Activated effector memory CD4-positive, alpha-beta T cell treated with anti-CD3 and anti-CD28 coated beads, Interleukin-2, amount 50 U/mL, for 16 hours (primary cell): ENCODE measurements at regions not wholly inside any gene's neighbourhood (a gene's known extent, or its start where the extent isn't known, plus 50 kb on each side); places are given as distances from the start of the nearest gene placed in this dataset.
"Not testable (repeated sequence)": the region's sequence is repeated elsewhere in the genome, so short reads cannot be mapped to it uniquely, and the experiment has no call there.

Source experiments
- DNase-seq: peaks from one replicate; pipeline ENCODE4 v3.0.0-alpha.2; 2020

- no peak for DNase-seq
Observed at GRCh38 chrX:66902081-66902480, 263.2 kb upstream of the EDA2R start.

- no peak for DNase-seq
Observed at GRCh38 chrX:66900886-66901285, 262.0 kb upstream of the EDA2R start.

GRCh38 chrX:66892004-66892403, 253.1 kb upstream of the EDA2R start:
- DNase-seq: no peak

- DNase-seq: no peak
Observed at GRCh38 chrX:66889418-66889817, 250.5 kb upstream of the EDA2R start.

- no peak for DNase-seq
Observed at GRCh38 chrX:66882101-66882500, 243.2 kb upstream of the EDA2R start.

- DNase-seq: no peak
Observed at GRCh38 chrX:66876776-66877175, 237.9 kb upstream of the EDA2R start.

- DNase-seq: no peak
Observed at GRCh38 chrX:66872771-66873170, 233.9 kb upstream of the EDA2R start.

- DNase-seq: no peak
Observed at GRCh38 chrX:66863721-66864120, 224.8 kb upstream of the EDA2R start.

- no peak for DNase-seq
Observed at GRCh38 chrX:66833426-66833825, 194.5 kb upstream of the EDA2R start.

GRCh38 chrX:66815227-66815626, 176.3 kb upstream of the EDA2R start:
- no peak for DNase-seq

GRCh38 chrX:66794514-66794913, 155.6 kb upstream of the EDA2R start:
- not testable (repeated sequence) for DNase-seq

- DNase-seq: no peak
Observed at GRCh38 chrX:66766318-66766717, 127.4 kb upstream of the EDA2R start.

- no peak for DNase-seq
Observed at GRCh38 chrX:66760651-66761050, 121.8 kb upstream of the EDA2R start.

GRCh38 chrX:66756717-66757116, 117.8 kb upstream of the EDA2R start:
- DNase-seq: no peak

- no peak for DNase-seq
Observed at GRCh38 chrX:66751136-66751782, 112.4 kb upstream of the EDA2R start.

- DNase-seq: not testable (repeated sequence)
Observed at GRCh38 chrX:66744519-66744918, 105.6 kb upstream of the EDA2R start.

GRCh38 chrX:66731398-66731797, 92.5 kb upstream of the EDA2R start:
- no peak for DNase-seq

- DNase-seq: peak; percentile 72
Observed at GRCh38 chrX:66728818-66729271, 90.0 kb upstream of the EDA2R start.

GRCh38 chrX:66717926-66718325, 79.0 kb upstream of the EDA2R start:
- DNase-seq: no peak

- DNase-seq: no peak
Observed at GRCh38 chrX:66698273-66699204, 59.7 kb upstream of the EDA2R start.

- not testable (repeated sequence) for DNase-seq
Observed at GRCh38 chrX:66692512-66692911, 53.6 kb upstream of the EDA2R start.
